Ishikawa (cell line): ENCODE measurements at regions not wholly inside any gene's neighbourhood (a gene's known extent, or its start where the extent isn't known, plus 50 kb on each side); places are given as distances from the start of the nearest gene placed in this dataset.

Experiments
- CREB1 ChIP-seq: IDR thresholded peaks from 2 replicates; pipeline ENCODE4 v1.6.1; 2012; ENCODE audit warnings: low read depth
- EGR1 ChIP-seq: IDR thresholded peaks from 2 replicates; pipeline ENCODE4 v1.6.1; 2012
- EP300 ChIP-seq: IDR thresholded peaks from 2 replicates; pipeline ENCODE4 v1.6.1; 2012; ENCODE audit warnings: borderline replicate concordance
- FOXM1 ChIP-seq: IDR thresholded peaks from 2 replicates; pipeline ENCODE4 v1.6.1; 2012; ENCODE audit warnings: low read depth, borderline replicate concordance
- MAX ChIP-seq: IDR thresholded peaks from 2 replicates; pipeline ENCODE4 v1.6.1; 2012
- NFIC ChIP-seq: IDR thresholded peaks from 2 replicates; pipeline ENCODE4 v1.6.1; 2012
- RAD21 ChIP-seq: IDR thresholded peaks from 2 replicates; pipeline ENCODE4 v1.6.1; 2012; ENCODE audit warnings: low read depth
- TAF1 ChIP-seq: IDR thresholded peaks from 2 replicates; pipeline ENCODE4 v1.6.1; 2012; ENCODE audit warnings: low read depth, mild to moderate bottlenecking
- TEAD4 ChIP-seq: IDR thresholded peaks from 2 replicates; pipeline ENCODE4 v1.6.1; 2012
- USF1 ChIP-seq: IDR thresholded peaks from 2 replicates; pipeline ENCODE4 v1.6.1; 2012
- YY1 ChIP-seq: IDR thresholded peaks from 2 replicates; pipeline ENCODE4 v1.6.1; 2012; ENCODE audit warnings: low read depth
- ZBTB7A ChIP-seq: IDR thresholded peaks from 2 replicates; pipeline ENCODE4 v1.6.1; 2012; ENCODE audit warnings: low read depth

DNA sequence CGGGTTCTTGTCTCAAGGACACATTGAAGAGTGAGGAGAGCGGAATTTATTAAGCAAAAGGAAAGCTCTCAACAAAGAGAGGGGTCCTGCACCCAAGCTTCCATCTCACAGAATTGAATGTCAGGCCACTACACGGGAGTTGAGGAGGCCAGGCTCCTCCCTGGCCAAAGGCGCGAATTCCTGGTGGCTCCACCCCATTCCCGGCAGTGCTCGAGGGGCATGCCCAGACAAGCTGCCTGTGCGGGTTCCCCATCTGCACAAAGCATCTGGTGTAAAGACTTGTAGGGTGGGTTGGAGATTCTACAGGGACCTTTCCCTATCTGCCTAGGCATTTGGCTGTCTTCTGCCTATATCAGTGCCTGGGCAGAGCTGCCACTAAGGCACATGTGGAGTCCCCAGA lies 648.5 kb upstream of the PKN2 start:
- TF ChIP-seq YY1 (no peak), RAD21 (no peak), MAX (no peak), USF1 (no peak), CREB1 (no peak), TAF1 (no peak), TEAD4 (no peak), EP300 (no peak), NFIC (no peak), ZBTB7A (no peak), FOXM1 (no peak), EGR1 (no peak)
